Hepatocyte (in vitro differentiated cells): ENCODE measurements at regions not wholly inside any gene's neighbourhood (a gene's known extent, or its start where the extent isn't known, plus 50 kb on each side); places are given as distances from the start of the nearest gene placed in this dataset.
"Not testable (repeated sequence)": the region's sequence is repeated elsewhere in the genome, so short reads cannot be mapped to it uniquely, and the experiment has no call there.

Experiments
- DNase-seq: peaks from one replicate; pipeline ENCODE4 v3.0.0-alpha.2; 2016; ENCODE audit warnings: low spot score
- H2AFZ ChIP-seq: fragments of 200-600 bp; sonication (generic); 2 replicates; pipeline ENCODE4 v1.6.0; 2016; ENCODE audit warnings: antibody characterized with exemption, mild to moderate bottlenecking
- H3K27ac ChIP-seq: fragments of 200-600 bp; sonication (generic); 2 replicates; pipeline ENCODE4 v1.5.1; 2016; ENCODE audit warnings: mild to moderate bottlenecking
- H3K27me3 ChIP-seq: fragments of 200-600 bp; sonication (generic); 2 replicates; pipeline ENCODE4 v1.6.1; 2016
- H3K36me3 ChIP-seq: fragments of 200-600 bp; sonication (generic); replicated peaks from 2 replicates; pipeline ENCODE4 v1.5.1; 2016; ENCODE audit warnings: low read depth; ENCODE audit not compliant: insufficient read depth
- H3K4me1 ChIP-seq: fragments of 200-600 bp; sonication (generic); 2 replicates; pipeline ENCODE4 v1.5.1; 2016; ENCODE audit warnings: mild to moderate bottlenecking, moderate library complexity; ENCODE audit not compliant: insufficient read depth
- H3K4me2 ChIP-seq: fragments of 200-600 bp; sonication (generic); 2 replicates; pipeline ENCODE4 v1.6.0; 2016
- H3K4me3 ChIP-seq: fragments of 200-600 bp; sonication (generic); 2 replicates; pipeline ENCODE4 v1.5.1; 2016; ENCODE audit warnings: mild to moderate bottlenecking
- H3K79me2 ChIP-seq: fragments of 200-600 bp; sonication (generic); 2 replicates; pipeline ENCODE4 v1.6.0; 2017; ENCODE audit warnings: mild to moderate bottlenecking
- H3K9me2 ChIP-seq: fragments of 200-600 bp; sonication (generic); replicated peaks from 2 replicates; pipeline ENCODE4 v1.6.0; 2017; ENCODE audit warnings: mild to moderate bottlenecking; ENCODE audit not compliant: insufficient read depth
- H3K9me3 ChIP-seq: fragments of 200-600 bp; sonication (generic); 2 replicates; pipeline ENCODE4 v1.5.1; 2016; ENCODE audit warnings: low read depth, mild to moderate bottlenecking
- H4K20me1 ChIP-seq: fragments of 200-600 bp; sonication (generic); 2 replicates; pipeline ENCODE4 v1.6.0; 2016; ENCODE audit warnings: mild to moderate bottlenecking; ENCODE audit not compliant: insufficient read depth, poor library complexity, severe bottlenecking
- WGBS: methylation state at CpG from one replicate; pipeline ENCODE4 v1.1.6; 2016; ENCODE audit warnings: low lambda C conversion rate; ENCODE audit errors: missing lambda C conversion rate; 5-methylcytosine and 5-hydroxymethylcytosine counted together

GRCh38 chr11:67899462-67899861 is 104.4 kb downstream of the UNC93B1 start:
- DNase-seq, result peak; percentile 4
- WGBS, result 46% methylated on average over 2 of the region's 2 CpGs
- not testable (repeated sequence) for H3K9me2 ChIP-seq, H2AFZ ChIP-seq, H3K4me2 ChIP-seq, H3K79me2 ChIP-seq, H3K36me3 ChIP-seq, H3K27ac ChIP-seq, H3K9me3 ChIP-seq, H3K4me1 ChIP-seq, H3K27me3 ChIP-seq, H4K20me1 ChIP-seq, H3K4me3 ChIP-seq

GRCh38 chr11:67893487-67893886 is 110.4 kb downstream of the UNC93B1 start:
- H3K27ac ChIP-seq, result peak overlapping the region; percentile 54

GRCh38 chr11:67889646-67890045 is 114.3 kb downstream of the UNC93B1 start:
- not testable (repeated sequence) for H3K4me3 ChIP-seq, H3K9me3 ChIP-seq, H3K27me3 ChIP-seq, H3K4me1 ChIP-seq, DNase-seq, H3K4me2 ChIP-seq, H3K79me2 ChIP-seq, H2AFZ ChIP-seq, H3K9me2 ChIP-seq, H4K20me1 ChIP-seq, H3K36me3 ChIP-seq, H3K27ac ChIP-seq
- WGBS, result 90% methylated on average over 3 of the region's 4 CpGs

More at GRCh38 chr11:67893487-67893886, 110.4 kb downstream of the UNC93B1 start:
- H3K9me3 ChIP-seq, H4K20me1 ChIP-seq, H3K79me2 ChIP-seq, H3K27me3 ChIP-seq, H3K9me2 ChIP-seq, H3K4me2 ChIP-seq, DNase-seq, H3K4me1 ChIP-seq, H3K4me3 ChIP-seq, H2AFZ ChIP-seq, H3K36me3 ChIP-seq: not testable (repeated sequence)
- WGBS, result 85% methylated on average over 1 of the region's 1 CpG

GRCh38 chr11:67888056-67888455 is 115.8 kb downstream of the UNC93B1 start:
- not testable (repeated sequence) for H2AFZ ChIP-seq, H3K27ac ChIP-seq, H4K20me1 ChIP-seq, H3K9me3 ChIP-seq, H3K36me3 ChIP-seq, DNase-seq, H3K27me3 ChIP-seq, H3K79me2 ChIP-seq, H3K9me2 ChIP-seq, H3K4me1 ChIP-seq, H3K4me3 ChIP-seq
- H3K4me2 ChIP-seq, result peak overlapping the region; percentile 64
- WGBS, result 87% methylated on average over 8 of the region's 8 CpGs

- H3K27me3 ChIP-seq, H3K4me1 ChIP-seq, H3K9me2 ChIP-seq, H2AFZ ChIP-seq, H4K20me1 ChIP-seq, DNase-seq, H3K36me3 ChIP-seq, H3K79me2 ChIP-seq, H3K4me3 ChIP-seq, H3K9me3 ChIP-seq: not testable (repeated sequence)
- Histone ChIP-seq H3K4me2 (peak overlapping the region; percentile 64), H3K27ac (peak overlapping the region; percentile 88)
- 74% methylated on average over 6 of the region's 6 CpGs for WGBS
Observed at GRCh38 chr11:67886672-67887071, 117.2 kb downstream of the UNC93B1 start.

- not testable (repeated sequence) for H3K9me2 ChIP-seq, DNase-seq, H3K27me3 ChIP-seq, H3K4me1 ChIP-seq, H4K20me1 ChIP-seq, H3K9me3 ChIP-seq, H3K4me3 ChIP-seq, H3K79me2 ChIP-seq, H3K36me3 ChIP-seq, H2AFZ ChIP-seq
- H3K4me2 ChIP-seq, result peak overlapping the region; percentile 64
- H3K27ac ChIP-seq, result peak overlapping the region; percentile 88
- 36% methylated on average over 7 of the region's 7 CpGs for WGBS
Observed at GRCh38 chr11:67886207-67886606, 117.7 kb downstream of the UNC93B1 start.

GRCh38 chr11:67885574-67885973 is 118.3 kb downstream of the UNC93B1 start:
- H4K20me1 ChIP-seq, H3K9me3 ChIP-seq, H3K36me3 ChIP-seq, H3K4me1 ChIP-seq, H3K9me2 ChIP-seq, H3K4me3 ChIP-seq, H3K79me2 ChIP-seq, DNase-seq, H3K27me3 ChIP-seq, H2AFZ ChIP-seq: not testable (repeated sequence)
- WGBS, result 16% methylated on average over 3 of the region's 3 CpGs
- Histone ChIP-seq H3K27ac (peak overlapping the region; percentile 88), H3K4me2 (peak overlapping the region; percentile 64)

- 24% methylated on average over 18 of the region's 18 CpGs for WGBS
- H3K36me3 ChIP-seq, H2AFZ ChIP-seq, H3K27me3 ChIP-seq, H3K79me2 ChIP-seq, H3K9me2 ChIP-seq, H3K9me3 ChIP-seq, H3K4me1 ChIP-seq, H3K4me3 ChIP-seq, H4K20me1 ChIP-seq: not testable (repeated sequence)
- peak; percentile 62 for DNase-seq
- peak overlapping the region; percentile 64 for H3K4me2 ChIP-seq
- peak overlapping the region; percentile 88 for H3K27ac ChIP-seq
Observed at GRCh38 chr11:67884761-67885558, 118.9 kb downstream of the UNC93B1 start.

GRCh38 chr11:67884073-67884757 is 119.7 kb downstream of the UNC93B1 start:
- DNase-seq, H3K9me3 ChIP-seq, H4K20me1 ChIP-seq, H2AFZ ChIP-seq, H3K27me3 ChIP-seq, H3K4me3 ChIP-seq, H3K4me1 ChIP-seq, H3K79me2 ChIP-seq, H3K9me2 ChIP-seq, H3K36me3 ChIP-seq: not testable (repeated sequence)
- peak overlapping the region; percentile 88 for H3K27ac ChIP-seq
- H3K4me2 ChIP-seq, result peak overlapping the region; percentile 64
- 45% methylated on average over 13 of the region's 13 CpGs for WGBS
